Hypothalamus (tissue), 51 donors: ENCODE measurements at regions not wholly inside any gene's neighbourhood (a gene's known extent, or its start where the extent isn't known, plus 50 kb on each side); places are given as distances from the start of the nearest gene placed in this dataset.
"Not testable (repeated sequence)": the region's sequence is repeated elsewhere in the genome, so short reads cannot be mapped to it uniquely, and the experiment has no call there.

Experiments
- DNase-seq, 51 donors: peaks; one replicate each; lab custom pipeline; 2025; lab: John Stamatoyannopoulos, UW

DNA sequence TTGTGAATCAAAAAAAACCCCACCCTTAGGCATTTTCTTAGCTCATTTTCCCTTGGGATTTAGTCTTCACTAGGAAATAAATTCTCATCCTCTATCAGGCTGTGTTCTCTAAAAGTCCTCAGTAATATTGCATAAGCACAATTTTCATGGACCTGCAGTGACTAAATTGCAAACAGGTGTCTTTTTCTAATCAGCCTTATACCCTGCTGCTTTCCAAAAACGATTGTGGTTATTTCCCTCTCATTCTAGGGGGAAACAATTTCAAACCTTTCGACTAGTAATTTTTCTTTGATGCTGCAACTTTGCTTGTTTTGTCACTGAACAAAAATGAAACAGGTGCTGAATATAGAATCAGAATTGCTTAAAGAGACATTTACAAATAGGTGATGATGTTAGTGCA lies 549.9 kb downstream of the PDHA2 start:
- no peak for DNase-seq

DNA sequence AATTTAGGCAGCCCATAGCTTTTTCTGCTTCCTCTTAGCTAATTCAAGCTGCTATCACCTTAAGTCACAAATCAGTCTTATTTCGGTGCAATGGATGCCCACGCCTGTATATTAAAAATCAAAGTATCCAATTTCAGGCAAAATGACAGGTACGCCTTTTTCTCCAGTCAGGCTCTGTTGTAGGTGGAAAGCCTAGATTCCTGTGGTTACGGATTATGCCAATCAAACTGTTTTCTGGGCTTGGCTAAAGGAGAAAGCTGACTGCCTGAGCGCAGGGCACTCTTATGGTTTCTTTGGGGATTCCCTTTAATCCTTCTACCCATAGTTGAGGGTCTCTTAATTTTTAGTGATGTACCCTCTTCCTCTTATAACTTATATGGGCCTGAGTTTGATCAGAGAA lies 550.5 kb downstream of the PDHA2 start:
- no peak for DNase-seq

DNA sequence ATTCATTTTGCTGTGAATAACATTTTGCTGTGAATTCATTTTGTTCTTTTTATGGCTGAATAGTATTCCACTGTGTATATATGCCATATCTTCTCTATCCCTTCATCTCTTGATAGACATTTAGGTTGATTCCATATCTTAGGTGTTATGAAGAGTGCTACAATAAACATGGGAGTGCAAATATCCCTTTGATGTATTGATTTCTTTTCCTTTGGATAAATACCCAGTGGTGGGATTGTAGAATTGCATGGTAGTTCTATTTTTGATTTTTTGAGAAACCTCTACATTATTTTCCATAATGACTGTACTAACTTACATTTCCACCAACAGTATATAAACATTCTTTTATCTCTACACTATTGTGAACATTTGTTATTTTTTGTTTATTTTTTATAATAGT lies 555.9 kb downstream of the PDHA2 start:
- DNase-seq = no peak

DNA sequence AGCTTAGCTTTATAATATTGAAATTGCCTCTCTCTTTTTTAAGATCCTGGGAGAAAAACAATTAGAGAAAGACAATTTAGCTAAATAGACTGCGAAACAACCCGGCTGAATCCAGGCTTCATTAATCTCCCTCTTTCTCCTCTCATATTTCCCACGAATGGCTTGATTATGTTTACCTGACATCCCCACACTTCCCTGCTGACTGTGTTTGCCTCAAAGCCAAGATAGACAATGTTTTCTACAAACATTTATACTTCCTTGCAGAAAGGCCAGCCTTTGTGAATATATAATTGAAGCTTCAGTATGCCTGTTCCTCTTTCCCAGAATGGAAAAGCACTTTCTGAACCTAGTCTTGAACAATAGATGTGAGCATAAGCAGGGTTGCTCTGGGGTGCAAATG lies 566.8 kb downstream of the PDHA2 start:
- no peak for DNase-seq

DNA sequence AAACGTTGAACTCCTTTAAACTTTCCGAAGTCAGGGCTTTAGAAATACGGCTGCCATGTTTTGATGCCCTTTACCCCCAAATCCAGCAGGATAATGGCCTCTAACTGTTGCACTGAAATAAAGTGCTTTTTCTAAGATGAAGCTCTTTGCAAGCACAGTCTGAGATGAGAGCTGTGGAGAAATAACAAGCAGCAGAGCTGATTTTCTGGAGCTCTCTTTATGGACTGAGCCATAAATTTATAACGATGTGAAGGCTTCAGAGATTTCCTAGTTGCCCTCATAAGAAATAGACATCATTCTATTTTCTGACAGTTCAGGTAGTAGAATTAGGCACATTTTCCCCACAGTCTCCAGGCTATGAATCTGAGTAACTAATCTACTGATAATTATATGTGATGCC lies 567.3 kb downstream of the PDHA2 start:
- no peak for DNase-seq

DNA sequence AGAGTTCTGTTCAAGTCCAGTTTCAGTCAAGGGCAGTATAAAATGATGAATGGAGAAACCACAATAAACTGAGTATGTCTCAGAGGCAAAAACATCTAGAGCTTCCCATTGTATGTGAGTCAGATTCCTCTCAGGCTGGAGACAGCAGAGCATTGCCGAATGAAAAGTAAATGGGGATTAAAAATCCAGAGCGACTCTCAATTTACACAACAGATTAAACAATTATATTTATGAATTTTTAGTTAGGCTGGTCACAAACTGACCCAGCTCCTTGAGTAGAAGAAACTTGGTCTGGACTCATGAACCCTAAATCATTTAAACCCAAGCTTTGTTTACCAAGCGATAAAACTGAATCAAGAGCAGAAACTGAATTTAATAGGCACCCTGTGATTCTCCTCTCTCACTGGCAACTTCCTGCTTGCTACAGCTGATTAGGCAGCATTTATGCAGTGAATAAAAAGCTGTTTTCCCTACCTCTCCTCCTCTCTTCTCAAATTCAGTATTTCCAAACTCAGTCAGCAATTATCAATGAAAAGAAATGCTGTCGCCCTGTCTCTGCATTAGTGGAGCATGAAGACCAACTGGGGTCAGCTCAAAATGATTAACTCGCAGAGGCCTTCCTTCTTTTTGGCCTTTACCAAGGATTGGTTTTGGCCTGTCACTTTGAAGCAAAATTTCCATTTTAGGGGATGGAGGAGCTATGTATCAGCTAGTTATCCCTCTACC lies 568.0 kb downstream of the PDHA2 start:
- DNase-seq = peak in 1 of 51 donors; percentile 7

DNA sequence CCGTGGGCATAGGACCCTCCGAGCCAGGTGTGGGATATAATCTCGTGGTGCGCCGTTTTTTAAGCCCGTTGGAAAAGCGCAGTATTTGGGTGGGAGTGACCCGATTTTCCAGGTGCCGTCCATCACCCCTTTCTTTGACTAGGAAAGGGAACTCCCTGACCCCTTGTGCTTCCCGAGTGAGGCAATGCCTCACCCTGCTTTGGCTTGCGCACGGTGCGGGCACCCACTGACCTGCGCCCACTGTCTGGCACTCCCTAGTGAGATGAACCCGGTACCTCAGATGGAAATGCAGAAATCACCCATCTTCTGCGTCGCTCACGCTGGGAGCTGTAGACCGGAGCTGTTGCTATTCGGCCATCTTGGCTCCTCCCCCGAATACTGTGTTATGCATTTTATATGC lies 575.0 kb downstream of the PDHA2 start:
- not testable (repeated sequence) for DNase-seq

DNA sequence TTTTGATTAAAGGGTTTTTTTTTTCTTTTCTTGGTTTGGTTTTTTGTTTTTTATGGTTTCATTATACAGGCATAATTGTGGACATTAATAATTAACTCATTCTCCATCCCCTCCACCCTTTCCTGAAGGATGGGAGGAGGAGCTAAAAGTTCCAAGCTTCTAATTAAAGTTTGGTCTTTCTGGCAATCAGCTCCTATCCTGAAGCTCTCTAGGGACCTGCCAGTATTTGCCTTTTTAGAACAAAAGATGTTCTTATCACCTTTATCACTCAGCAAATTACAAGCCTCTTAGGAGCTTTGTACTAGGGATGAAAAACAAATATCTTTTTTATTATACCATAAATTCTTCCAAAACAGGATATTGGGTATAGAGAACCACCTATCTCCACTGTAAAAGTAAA lies 589.8 kb downstream of the PDHA2 start:
- no peak for DNase-seq

DNA sequence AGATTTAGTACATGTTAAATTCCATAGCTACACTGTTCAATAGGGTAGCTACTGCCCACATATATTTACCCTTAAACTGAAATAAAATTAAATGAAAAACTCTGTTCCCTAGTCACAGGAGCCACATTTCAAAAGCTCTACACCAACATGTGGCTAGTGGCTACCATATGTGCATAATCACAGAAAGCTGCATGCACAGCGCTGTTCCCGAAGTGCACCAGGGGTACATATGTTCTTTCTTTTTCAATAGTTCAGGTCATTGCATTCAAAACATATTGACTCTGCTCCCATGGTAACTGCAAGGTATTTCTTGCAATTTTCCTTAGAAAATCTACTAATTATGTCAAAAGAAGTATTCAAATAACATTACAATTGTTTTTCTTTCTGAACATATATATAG lies 591.2 kb downstream of the PDHA2 start:
- DNase-seq = no peak

DNA sequence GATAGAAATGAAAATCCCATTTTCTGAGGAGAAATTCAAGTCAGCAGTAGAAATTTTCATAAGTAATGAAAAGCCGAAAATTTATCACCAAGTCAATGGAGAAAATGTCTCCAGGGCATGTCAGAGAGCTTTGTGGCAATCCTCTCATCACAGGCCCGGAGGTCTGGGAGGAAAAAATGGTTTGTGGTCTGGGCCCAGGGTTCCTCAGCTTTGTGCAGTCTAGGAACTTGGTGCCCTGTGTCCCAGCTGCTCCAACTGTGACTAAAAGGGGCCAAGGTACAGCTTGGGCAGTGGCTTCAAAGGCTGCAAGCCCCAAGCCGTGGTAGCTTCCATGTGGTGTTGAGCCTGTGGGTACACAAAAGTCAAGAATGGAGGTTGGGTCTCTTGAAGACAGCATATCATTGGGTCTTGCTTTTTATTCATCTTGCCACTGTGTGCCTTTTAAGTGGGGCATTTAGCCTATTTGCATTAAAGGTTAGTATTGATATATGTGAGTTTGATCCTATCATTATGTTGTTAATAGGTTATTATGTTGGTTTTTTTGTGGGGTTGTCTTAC lies 608.5 kb downstream of the PDHA2 start:
- no peak for DNase-seq

DNA sequence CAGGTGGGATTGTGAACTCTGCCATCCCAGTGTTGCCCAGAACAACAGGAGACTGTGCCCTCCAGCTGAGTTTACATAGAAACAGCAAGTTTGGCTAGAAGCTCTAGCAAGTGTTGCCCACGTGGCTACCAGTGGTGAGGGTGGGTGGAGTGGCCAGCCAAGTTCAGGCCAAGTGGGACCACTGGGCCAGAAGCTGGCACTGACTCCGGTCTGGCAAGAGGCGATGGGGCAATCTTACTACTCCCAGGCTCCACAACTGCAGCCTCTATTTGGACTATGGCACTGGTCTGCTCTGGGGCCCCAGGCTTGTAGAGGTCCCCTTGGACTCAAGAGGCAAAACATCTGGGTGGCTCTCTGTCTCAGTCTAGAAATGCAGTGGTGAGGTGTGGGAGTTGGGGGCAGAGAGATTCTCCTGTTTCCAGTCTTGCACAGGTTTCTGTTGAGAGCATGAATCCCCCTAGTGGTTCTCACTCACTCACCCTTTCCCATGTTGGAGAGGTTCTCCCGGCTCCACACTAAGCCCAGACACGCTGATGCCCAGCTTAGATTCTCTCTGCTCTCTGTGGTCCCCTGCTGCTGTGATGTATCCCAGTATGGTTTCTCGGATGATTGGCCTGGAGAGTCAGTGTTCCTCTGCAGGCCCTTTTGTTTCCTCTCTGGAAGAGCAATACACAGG lies 615.3 kb downstream of the PDHA2 start:
- DNase-seq = no peak

DNA sequence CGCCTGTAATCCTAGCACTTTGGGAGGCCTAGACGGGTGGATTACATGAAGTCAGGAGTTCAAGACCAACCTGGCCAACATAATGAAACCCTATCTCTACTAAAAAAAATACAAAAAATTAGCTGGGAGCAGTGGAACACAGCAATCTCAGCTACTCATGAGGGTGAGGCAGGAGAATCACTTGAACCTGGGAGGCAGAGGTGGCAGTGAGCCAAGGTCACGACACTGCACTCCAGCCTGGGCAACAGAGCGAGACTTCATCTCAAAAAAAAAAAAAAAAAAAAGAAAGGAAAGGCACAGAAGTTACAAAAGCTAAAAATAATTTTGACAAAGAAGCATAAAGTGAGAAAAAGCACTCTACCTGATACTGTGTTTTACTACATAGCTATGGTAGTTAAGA lies 618.1 kb downstream of the PDHA2 start:
- DNase-seq = not testable (repeated sequence)

DNA sequence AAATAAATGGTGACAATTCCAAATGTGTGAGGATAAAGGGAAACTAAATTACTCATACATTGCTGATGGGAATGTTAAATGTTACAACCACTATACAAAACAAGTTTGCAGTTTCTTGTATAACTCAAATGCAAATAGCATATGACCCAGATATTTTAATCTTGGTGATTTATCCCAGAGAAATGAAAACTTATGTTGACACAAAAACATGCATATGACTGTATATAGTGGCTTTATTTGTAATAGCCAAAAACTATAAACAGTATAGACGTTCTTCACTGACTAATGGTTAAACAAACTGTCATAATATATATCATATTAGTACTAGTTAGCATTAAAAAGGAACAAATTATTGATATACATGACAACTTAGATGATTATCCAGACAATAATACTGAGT lies 619.2 kb downstream of the PDHA2 start:
- no peak for DNase-seq

DNA sequence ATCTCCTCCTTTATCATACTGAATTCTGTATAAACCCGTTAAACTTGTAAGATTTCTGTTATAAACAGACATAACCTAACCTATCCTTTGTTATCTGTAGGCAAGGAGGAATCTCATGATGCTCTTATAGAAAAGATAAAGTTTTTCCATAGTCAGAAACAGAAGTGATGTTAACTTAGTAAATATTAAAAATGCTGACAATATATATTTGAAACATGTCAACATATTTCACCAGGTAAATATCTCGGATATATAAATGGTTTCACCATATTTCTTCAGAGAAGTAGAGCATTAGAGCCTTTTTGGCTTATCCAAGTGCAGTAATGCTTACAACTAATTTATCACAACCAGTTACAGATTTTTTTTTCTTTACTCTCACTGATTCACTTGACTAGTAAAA lies 625.9 kb downstream of the PDHA2 start:
- no peak for DNase-seq

DNA sequence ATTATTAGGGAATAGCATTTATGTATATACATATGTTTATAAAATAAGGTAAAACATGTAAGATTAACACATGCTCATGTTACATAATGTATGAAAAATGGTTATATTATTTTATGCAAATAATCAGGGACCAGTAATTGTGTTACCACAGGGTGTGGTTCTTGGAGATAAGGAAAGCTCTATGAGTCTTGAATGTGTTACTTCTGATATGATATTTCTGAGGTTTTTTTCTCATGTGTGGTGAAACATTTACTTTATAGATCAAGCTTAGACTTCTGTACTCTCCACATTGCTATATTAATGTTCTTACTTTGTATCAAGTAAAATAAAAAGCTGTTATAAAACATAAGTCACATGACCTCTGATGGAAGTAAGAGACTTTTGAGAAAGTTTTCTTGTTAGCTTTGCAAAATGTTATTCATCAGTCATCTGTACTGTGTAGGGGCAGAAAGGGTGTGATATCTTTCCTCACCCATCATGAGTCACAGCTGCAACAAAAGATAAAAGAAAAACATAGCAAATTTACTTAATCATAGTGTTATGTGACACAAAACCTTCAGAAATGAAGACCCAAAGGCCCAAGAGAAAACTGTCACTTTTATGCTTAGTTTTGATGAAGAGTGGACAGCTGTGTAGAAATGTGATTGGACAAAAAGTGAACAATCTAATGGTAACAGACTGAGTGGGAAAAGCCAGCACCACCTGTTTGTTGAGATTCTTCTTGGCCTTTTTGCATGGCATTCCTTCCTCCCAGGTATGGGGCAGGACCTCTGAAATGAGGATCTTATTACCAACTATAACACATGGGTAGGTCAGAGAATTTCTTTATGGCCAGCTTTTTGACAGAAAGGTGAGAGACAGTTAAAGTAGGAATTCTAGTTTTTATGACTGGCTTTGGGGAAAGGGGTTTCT lies 632.3 kb downstream of the PDHA2 start:
- DNase-seq = no peak

DNA sequence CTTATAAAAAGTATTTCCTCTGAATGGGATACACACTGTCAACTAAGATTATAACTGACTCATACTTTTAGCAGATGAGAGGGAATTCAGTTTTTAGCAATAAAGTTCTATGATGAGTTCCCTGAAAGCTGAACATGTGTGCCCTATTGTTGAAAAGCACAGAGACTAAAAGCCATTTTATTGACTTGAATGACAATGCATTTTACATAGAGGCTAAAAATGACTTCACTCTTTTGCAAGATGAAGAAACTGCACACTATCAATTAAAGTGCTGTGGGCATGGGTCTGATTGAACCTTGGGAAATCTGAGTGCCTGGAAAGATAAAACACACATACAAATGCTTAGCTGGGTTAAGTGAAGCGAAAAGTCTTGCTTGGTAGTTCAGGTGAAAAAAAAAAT lies 633.4 kb downstream of the PDHA2 start:
- DNase-seq = no peak

DNA sequence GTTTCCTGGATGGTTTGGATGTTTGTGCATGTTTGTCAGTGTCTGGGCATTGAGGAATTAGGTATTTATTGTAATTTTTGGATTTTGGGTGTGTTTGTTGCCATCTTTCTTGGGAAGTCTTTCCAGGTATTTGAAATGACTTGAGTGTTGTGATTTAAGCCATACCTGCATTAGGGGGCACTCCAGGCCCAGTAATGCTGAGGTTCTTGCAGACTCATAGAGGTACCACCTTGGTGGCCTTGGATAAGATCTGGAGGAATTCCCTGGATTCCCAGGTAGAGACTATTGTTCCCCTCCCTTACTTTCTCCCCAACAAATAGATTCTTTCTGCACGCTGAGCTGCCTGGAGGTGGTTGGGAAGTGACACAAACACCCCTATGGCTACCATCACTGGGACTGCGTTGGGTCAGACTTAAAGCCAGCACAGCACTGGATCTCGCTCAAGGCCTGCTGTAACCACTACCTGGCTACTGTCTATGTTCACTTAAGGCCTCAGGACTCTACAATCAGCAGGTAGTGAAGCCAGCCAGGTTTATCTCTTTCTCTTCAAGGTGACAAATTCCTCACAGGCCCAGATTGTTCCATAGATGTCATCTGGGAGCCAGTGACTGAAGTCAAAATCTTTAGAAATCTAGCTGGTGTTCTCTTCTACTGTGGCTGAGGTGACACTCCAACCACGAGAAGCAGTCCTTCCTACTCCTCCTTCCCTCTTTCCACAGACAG lies 643.6 kb downstream of the PDHA2 start:
- DNase-seq = peak in 1 of 51 donors; percentile 4

DNA sequence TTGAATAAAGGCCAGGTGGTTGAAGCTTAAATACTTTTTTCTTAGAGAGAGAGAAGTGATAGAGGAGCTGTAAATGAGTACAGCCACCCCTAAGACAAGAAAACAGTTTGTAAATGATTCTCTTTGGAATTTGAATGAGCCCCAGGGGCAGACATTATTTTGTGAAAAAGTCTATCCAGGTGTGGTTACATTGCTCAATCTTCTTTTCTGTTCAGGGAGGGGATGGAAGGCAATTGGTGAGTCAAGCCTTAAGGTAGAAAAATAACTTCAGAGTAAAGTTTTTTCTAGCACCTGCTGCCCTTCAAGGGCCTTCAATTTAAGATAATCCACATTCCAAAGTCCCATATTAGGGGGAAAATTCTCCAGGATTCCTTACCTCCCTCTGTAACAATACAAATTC lies 646.7 kb downstream of the PDHA2 start:
- no peak for DNase-seq

DNA sequence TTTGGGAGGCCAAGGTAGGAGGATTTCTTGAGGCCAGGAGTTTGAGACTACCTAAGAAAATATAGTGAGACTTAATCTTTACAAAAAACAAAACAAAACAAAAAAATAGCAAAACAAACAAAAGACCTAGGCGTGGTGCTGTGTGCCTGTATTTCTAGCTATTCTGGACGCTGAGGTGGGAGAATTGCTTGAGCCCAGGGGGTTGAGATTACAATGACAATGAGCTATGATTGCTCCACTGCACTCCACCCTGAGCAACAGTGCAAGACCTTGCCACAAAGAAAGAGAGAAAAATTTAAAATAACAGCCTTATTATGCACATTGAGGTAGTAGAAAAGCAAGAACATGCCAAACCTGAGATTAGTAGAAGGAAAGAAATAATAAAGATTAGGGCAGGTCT lies 657.7 kb downstream of the PDHA2 start:
- DNase-seq = no peak

DNA sequence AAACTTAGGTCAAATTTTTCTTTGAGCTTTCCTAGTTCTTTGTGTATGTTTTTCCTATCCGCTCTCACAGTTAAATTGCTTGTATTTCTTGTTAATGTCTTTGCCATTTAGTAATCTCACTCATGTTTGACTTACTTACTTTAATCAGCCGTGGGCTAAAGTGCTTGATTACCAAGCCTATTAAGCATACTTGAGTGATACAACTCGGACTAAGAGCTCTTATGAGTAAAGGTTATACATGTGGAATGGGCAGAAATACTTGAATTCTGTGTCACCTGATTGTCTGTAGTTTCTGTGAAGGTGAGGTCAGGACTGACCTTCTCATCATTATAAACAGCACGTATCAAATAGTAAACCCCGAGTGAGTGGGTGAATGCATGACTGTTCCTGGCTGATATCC lies 664.5 kb downstream of the PDHA2 start:
- DNase-seq = no peak
